Right lobe of liver (tissue), 6 donors: ENCODE measurements at regions not wholly inside any gene's neighbourhood (a gene's known extent, or its start where the extent isn't known, plus 50 kb on each side); places are given as distances from the start of the nearest gene placed in this dataset.

Experiments used
- ATAC-seq, 4 donors: fragments of 200-7000 bp; cut with Tn5 transposase; one replicate each; pipeline ENCODE4 v1.9.1; 2020; ENCODE audit warnings: mild to moderate bottlenecking in 4 of 4, moderate library complexity in 4 of 4
- DNase-seq, 3 donors: peaks; one replicate each; pipeline ENCODE4 v3.0.0-alpha.2; 2020
- H3K27ac ChIP-seq, 3 donors: fragments of 200-600 bp; one replicate each; pipeline ENCODE4 v1.8.0; 2022
- H3K27me3 ChIP-seq, 2 donors: fragments of 200-600 bp; one replicate each; pipeline ENCODE4 v1.8.0; 2022
- H3K36me3 ChIP-seq, 4 donors: fragments of 200-600 bp; sonication (generic) in 1 of 4; one replicate each; pipeline versions ENCODE4 v1.5.1 to v1.8.0; 2017 to 2022; ENCODE audit warnings: control low read depth in 1 of 4
- H3K4me1 ChIP-seq, 4 donors: fragments of 200-600 bp; sonication (generic) in 1 of 4; one replicate each; pipeline versions ENCODE4 v1.5.1 to v1.8.0; 2017 to 2022; ENCODE audit warnings: control low read depth in 1 of 4
- H3K4me3 ChIP-seq, 3 donors: fragments of 200-600 bp; one replicate each; pipeline ENCODE4 v1.8.0; 2022
- H3K9me3 ChIP-seq, 4 donors: fragments of 200-600 bp; sonication (generic) in 1 of 4; one replicate each; pipeline versions ENCODE4 v1.5.1 to v1.8.0; 2017 to 2022; ENCODE audit warnings: control low read depth in 1 of 4
- POLR2A ChIP-seq: fragments of 450-650 bp; IDR thresholded peaks from one replicate; pipeline ENCODE4 v1.6.1; 2017; ENCODE audit warnings: antibody characterized with exemption, mild to moderate bottlenecking
- WGBS: methylation state at CpG from one replicate; pipeline ENCODE4 v1.1.6; 2018; ENCODE audit warnings: low coverage, low lambda C conversion rate; ENCODE audit not compliant: insufficient coverage; ENCODE audit errors: missing lambda C conversion rate; 5-methylcytosine and 5-hydroxymethylcytosine counted together
- intact Hi-C, 2 donors: fragments of 100-400 bp; cut with DNase I; formaldehyde crosslinking; loops; one replicate each; pipeline versions ENCODE4 v1.11.2 to v1.14.1; 2022
- TF ChIP-seq, protein P1 (sequence below), 4 donors: fragments of 200-600 bp in 3 of 4; fragments of 450-650 bp in 1 of 4; IDR thresholded peaks; one replicate each; pipeline versions ENCODE4 v1.5.1 to v1.8.0; 2016 to 2022; ENCODE audit warnings: antibody characterized with exemption in 4 of 4, mild to moderate bottlenecking in 2 of 4
- donor health status: DM: no; HTN: yes; CAD: no.
- donor health status: DM: no; HTN: no; CAD: no.
- donor health status: DM: no; HTN: no; CAD: no.
- donor health status: DM: no; HTN: yes; CAD: no.
- donor health status: DM: no; HTN: yes; CAD: no.

DNA sequence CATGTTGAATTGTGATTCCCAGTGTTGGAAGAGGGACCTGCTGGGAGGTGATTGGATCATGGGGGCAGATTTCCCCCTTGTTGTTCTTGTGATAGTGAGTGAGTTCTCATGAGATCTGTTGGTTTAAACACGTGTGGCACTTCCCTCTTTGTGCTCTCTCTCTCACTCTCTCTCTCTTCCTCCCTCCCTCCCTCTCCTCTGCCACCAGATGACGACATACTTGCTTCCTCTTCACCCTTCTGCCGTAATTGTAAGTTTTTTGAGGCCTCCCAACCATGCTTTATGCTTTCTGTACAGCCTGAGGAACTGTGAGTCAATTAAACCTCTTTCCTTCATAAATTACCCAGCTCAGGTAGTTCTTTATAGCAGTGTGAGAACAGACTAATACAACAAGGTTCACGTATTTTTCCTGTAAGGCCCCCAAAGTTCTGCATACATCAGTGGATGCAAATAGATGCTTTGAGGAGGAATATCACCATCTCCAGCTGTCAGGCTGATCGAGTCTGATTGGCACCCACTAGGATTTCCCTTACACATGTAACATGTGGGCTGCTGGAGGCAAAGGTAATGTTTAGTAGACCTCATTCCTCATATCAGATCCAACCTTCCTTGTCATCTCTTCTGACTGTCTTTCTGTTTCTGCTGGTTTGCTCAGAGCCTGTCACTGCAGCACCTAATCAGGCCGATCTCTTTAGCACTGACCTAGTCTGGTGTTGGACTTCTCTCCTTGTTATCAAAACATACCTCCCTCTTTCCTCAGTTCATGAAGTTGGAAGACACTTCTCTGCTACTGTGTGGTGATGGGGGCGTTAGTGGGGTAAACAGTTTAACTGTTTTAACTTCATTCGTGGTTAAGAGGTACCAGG lies 54.3 kb upstream of the BACH2 start:
- ATAC-seq (peak; percentile 16 to 57 (median 46)), DNase-seq (no peak)
- peak overlapping the region in 1 of 3 donors; percentile 69 for H3K27ac ChIP-seq
- no peaks in the 10 kb centered on the region for H3K27me3 ChIP-seq
- no peaks in the 10 kb centered on the region for H3K36me3 ChIP-seq
- H3K9me3 ChIP-seq = no peaks in the 10 kb centered on the region
- WGBS = 43% methylated on average over 7 of the region's 8 CpGs
- intact Hi-C loops = no loop called here
- no peak overlapping the region for H3K4me3 ChIP-seq
- H3K4me1 ChIP-seq = peaks cover 0 to 25% (median 2%) of the 10 kb centered on the region in 4 donors
- TF ChIP-seq, protein P1, sequence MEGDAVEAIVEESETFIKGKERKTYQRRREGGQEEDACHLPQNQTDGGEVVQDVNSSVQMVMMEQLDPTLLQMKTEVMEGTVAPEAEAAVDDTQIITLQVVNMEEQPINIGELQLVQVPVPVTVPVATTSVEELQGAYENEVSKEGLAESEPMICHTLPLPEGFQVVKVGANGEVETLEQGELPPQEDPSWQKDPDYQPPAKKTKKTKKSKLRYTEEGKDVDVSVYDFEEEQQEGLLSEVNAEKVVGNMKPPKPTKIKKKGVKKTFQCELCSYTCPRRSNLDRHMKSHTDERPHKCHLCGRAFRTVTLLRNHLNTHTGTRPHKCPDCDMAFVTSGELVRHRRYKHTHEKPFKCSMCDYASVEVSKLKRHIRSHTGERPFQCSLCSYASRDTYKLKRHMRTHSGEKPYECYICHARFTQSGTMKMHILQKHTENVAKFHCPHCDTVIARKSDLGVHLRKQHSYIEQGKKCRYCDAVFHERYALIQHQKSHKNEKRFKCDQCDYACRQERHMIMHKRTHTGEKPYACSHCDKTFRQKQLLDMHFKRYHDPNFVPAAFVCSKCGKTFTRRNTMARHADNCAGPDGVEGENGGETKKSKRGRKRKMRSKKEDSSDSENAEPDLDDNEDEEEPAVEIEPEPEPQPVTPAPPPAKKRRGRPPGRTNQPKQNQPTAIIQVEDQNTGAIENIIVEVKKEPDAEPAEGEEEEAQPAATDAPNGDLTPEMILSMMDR (IDR thresholded peaks at IDR 0.05) = no peak
- TF ChIP-seq POLR2A = no peak

DNA sequence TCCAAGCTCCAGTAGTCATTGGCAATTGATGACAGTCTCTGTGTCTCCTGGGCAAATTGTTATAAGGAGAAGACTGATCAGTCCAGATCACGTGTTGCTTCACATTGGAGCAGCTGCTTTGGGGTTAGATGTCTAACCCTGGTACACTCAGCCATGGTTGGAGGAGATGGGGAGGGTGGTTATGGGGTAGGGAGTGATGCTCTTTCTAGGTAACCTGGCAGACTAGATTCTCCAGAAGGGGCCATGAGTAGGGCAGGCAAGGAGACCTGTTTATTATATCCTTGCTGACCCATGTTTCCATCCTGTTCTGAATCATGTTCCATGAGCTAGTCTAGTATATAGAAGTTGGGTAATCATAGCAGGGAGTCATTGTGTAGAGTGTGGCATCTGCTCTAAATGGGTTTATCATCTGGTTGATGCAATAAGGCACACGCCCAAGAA lies 50.8 kb upstream of the BACH2 start:
- Histone ChIP-seq H3K4me1 (peaks cover 0 to 14% (median 2%) of the 10 kb centered on the region in 4 donors), H3K36me3 (no peaks in the 10 kb centered on the region), H3K27me3 (no peaks in the 10 kb centered on the region), H3K9me3 (no peaks in the 10 kb centered on the region), H3K27ac (no peak overlapping the region), H3K4me3 (no peak overlapping the region)
- TF ChIP-seq, protein P1 (IDR thresholded peaks at IDR 0.05) = no peak
- no peak for TF ChIP-seq POLR2A
- 50% methylated on average over 2 of the region's 2 CpGs for WGBS
- ATAC-seq (no peak), DNase-seq (no peak)
- intact Hi-C loops = no loop called here

DNA sequence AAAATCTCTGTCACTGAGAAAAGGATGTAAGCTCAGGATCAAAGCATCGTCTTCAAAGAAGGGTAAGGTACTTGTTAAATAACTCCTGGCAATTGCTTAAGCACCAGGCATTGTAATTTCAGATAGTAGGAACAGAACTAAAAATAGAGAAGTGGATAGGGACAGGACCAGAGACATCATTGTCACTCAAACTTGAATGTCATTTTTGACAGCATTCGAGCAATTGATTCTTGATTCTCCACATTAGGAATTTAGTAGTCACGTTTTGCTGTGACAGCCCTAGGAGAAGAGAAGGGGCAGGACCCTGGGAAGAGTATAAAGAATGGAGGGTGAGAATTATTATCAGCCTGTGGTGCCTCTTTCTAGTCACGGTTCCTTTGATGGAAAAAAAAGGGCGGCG lies 50.1 kb upstream of the BACH2 start:
- Histone ChIP-seq H3K27me3 (no peaks in the 10 kb centered on the region), H3K36me3 (no peaks in the 10 kb centered on the region), H3K27ac (no peak overlapping the region), H3K4me1 (peaks cover 0 to 8% (median 0%) of the 10 kb centered on the region in 4 donors), H3K9me3 (no peaks in the 10 kb centered on the region), H3K4me3 (no peak overlapping the region)
- DNase-seq (no peak), ATAC-seq (no peak)
- intact Hi-C loops = no loop called here
- no peak for TF ChIP-seq POLR2A
- TF ChIP-seq, protein P1 (IDR thresholded peaks at IDR 0.05) = no peak
- WGBS = 69% methylated on average over 6 of the region's 6 CpGs
